SK-N-SH treated with all-trans-retinoic acid at 6 μM for 48 hours (cell line): ENCODE measurements at regions not wholly inside any gene's neighbourhood (a gene's known extent, or its start where the extent isn't known, plus 50 kb on each side); places are given as distances from the start of the nearest gene placed in this dataset.

Experiments used
- ATAC-seq: fragments of 200-7000 bp; cut with Tn5 transposase; 3 replicates; pipeline ENCODE4 v1.9.1; 2020; ENCODE audit warnings: mild to moderate bottlenecking, moderate library complexity
- BACH2 ChIP-seq: fragments of 250-450 bp; sonication (Bioruptor Pico); IDR thresholded peaks from 2 replicates; pipeline ENCODE4 v1.9.0; 2021; ENCODE audit warnings: mild to moderate bottlenecking, borderline replicate concordance
- ESRRG ChIP-seq: fragments of 250-450 bp; sonication (Bioruptor Pico); IDR thresholded peaks from 2 replicates; pipeline ENCODE4 v1.6.1; 2021; ENCODE audit warnings: mild to moderate bottlenecking
- GLIS3 ChIP-seq: fragments of 250-450 bp; sonication (Bioruptor Pico); IDR thresholded peaks from 2 replicates; pipeline ENCODE4 v1.5.0; 2020; ENCODE audit warnings: mild to moderate bottlenecking, moderate library complexity
- OSR1 ChIP-seq: fragments of 250-450 bp; sonication (Bioruptor Pico); IDR thresholded peaks from 2 replicates; pipeline ENCODE4 v1.8.0; 2022; ENCODE audit warnings: moderate library complexity, mild to moderate bottlenecking, inconsistent platforms
- PPARA ChIP-seq: fragments of 250-450 bp; sonication (Bioruptor Pico); IDR thresholded peaks from 2 replicates; pipeline ENCODE4 v1.5.0; 2020; ENCODE audit warnings: mild to moderate bottlenecking, borderline replicate concordance
- RARB ChIP-seq: fragments of 250-450 bp; sonication (Bioruptor Pico); IDR thresholded peaks from 2 replicates; pipeline ENCODE4 v1.8.0; 2021; ENCODE audit warnings: mild to moderate bottlenecking, moderate library complexity
- SNAI2 ChIP-seq: fragments of 250-450 bp; sonication (Bioruptor Pico); IDR thresholded peaks from 2 replicates; pipeline ENCODE4 v1.5.0; 2020; ENCODE audit warnings: mild to moderate bottlenecking, moderate library complexity
- TCF4 ChIP-seq: fragments of 250-450 bp; sonication (Bioruptor Pico); IDR thresholded peaks from 2 replicates; pipeline ENCODE4 v1.8.0; 2021; ENCODE audit warnings: mild to moderate bottlenecking, moderate library complexity, borderline replicate concordance
- ZC3H10 ChIP-seq: fragments of 250-450 bp; sonication (Bioruptor Pico); IDR thresholded peaks from 2 replicates; pipeline ENCODE4 v1.5.1; 2021; ENCODE audit warnings: mild to moderate bottlenecking, moderate library complexity
- ZFP3 ChIP-seq: fragments of 250-450 bp; sonication (Bioruptor Pico); IDR thresholded peaks from 2 replicates; pipeline ENCODE4 v1.5.0; 2020; ENCODE audit warnings: mild to moderate bottlenecking, moderate library complexity
- ZFP30 ChIP-seq: fragments of 450-650 bp; formaldehyde crosslinking; IDR thresholded peaks from 2 replicates; pipeline ENCODE4 v1.5.0; 2022; ENCODE audit warnings: mild to moderate bottlenecking, moderate library complexity
- ZNF70 ChIP-seq: fragments of 450-650 bp; formaldehyde crosslinking; IDR thresholded peaks from 2 replicates; pipeline ENCODE4 v1.5.0; 2020; ENCODE audit warnings: mild to moderate bottlenecking, moderate library complexity
- ZNF8 ChIP-seq: fragments of 450-650 bp; formaldehyde crosslinking; IDR thresholded peaks from 2 replicates; pipeline ENCODE4 v1.5.0; 2020; ENCODE audit warnings: mild to moderate bottlenecking, moderate library complexity
- TF ChIP-seq, protein P1 (sequence below): fragments of 250-450 bp; sonication (Bioruptor Pico); IDR thresholded peaks from 2 replicates; pipeline ENCODE4 v1.5.0; 2020; ENCODE audit warnings: mild to moderate bottlenecking, moderate library complexity
- TF ChIP-seq, protein P2 (sequence below): fragments of 250-450 bp; sonication (Bioruptor Pico); IDR thresholded peaks from 2 replicates; pipeline ENCODE4 v1.5.1; 2020; ENCODE audit warnings: low read depth, mild to moderate bottlenecking, moderate library complexity
- TF ChIP-seq, protein P3 (sequence below): fragments of 250-450 bp; sonication (Bioruptor Pico); IDR thresholded peaks from 2 replicates; pipeline ENCODE4 v1.5.1; 2021; ENCODE audit warnings: mild to moderate bottlenecking, moderate library complexity
- TF ChIP-seq, protein P4 (sequence below): fragments of 250-450 bp; sonication (Bioruptor Pico); IDR thresholded peaks from 2 replicates; pipeline ENCODE4 v1.8.0; 2020; ENCODE audit warnings: mild to moderate bottlenecking, moderate library complexity, borderline replicate concordance
- TF ChIP-seq, protein P5 (sequence below): fragments of 250-450 bp; sonication (Bioruptor Pico); IDR thresholded peaks from 2 replicates; pipeline ENCODE4 v1.8.0; 2021; ENCODE audit warnings: low read depth, mild to moderate bottlenecking, moderate library complexity, borderline replicate concordance

DNA sequence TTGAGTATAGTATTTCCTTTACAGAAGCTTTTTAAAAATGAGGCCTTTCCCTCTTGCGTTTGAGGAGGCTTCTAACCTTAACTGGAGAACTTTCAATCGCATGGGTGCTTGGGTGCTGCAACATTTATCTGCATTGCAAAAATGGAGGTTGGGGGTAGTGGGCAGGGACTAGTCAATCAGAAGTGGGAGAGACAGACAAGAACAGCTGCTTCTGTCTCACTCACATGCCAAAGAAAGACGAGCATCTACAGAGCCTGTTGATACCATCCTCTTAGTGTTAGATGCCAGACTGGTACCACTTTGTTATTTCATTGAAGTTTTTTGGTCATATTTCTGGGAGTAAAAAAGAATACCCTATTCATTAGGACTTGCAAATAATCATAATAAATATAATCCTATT is 1292.2 kb downstream of the UQCRFS1 start:
- ATAC-seq: no peak
- no peak for TF ChIP-seq ZFP30 (CRISPR knock-in tag)
- no peak for TF ChIP-seq ESRRG (CRISPR knock-in tag)
- TF ChIP-seq, protein P1, sequence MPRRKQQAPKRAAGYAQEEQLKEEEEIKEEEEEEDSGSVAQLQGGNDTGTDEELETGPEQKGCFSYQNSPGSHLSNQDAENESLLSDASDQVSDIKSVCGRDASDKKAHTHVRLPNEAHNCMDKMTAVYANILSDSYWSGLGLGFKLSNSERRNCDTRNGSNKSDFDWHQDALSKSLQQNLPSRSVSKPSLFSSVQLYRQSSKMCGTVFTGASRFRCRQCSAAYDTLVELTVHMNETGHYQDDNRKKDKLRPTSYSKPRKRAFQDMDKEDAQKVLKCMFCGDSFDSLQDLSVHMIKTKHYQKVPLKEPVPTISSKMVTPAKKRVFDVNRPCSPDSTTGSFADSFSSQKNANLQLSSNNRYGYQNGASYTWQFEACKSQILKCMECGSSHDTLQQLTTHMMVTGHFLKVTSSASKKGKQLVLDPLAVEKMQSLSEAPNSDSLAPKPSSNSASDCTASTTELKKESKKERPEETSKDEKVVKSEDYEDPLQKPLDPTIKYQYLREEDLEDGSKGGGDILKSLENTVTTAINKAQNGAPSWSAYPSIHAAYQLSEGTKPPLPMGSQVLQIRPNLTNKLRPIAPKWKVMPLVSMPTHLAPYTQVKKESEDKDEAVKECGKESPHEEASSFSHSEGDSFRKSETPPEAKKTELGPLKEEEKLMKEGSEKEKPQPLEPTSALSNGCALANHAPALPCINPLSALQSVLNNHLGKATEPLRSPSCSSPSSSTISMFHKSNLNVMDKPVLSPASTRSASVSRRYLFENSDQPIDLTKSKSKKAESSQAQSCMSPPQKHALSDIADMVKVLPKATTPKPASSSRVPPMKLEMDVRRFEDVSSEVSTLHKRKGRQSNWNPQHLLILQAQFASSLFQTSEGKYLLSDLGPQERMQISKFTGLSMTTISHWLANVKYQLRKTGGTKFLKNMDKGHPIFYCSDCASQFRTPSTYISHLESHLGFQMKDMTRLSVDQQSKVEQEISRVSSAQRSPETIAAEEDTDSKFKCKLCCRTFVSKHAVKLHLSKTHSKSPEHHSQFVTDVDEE: no peak
- TF ChIP-seq RARB (CRISPR knock-in tag): no peak
- TF ChIP-seq, protein P2, sequence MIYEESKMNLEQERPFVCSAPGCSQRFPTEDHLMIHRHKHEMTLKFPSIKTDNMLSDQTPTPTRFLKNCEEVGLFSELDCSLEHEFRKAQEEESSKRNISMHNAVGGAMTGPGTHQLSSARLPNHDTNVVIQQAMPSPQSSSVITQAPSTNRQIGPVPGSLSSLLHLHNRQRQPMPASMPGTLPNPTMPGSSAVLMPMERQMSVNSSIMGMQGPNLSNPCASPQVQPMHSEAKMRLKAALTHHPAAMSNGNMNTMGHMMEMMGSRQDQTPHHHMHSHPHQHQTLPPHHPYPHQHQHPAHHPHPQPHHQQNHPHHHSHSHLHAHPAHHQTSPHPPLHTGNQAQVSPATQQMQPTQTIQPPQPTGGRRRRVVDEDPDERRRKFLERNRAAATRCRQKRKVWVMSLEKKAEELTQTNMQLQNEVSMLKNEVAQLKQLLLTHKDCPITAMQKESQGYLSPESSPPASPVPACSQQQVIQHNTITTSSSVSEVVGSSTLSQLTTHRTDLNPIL (CRISPR knock-in tag): no peak
- TF ChIP-seq, protein P3, sequence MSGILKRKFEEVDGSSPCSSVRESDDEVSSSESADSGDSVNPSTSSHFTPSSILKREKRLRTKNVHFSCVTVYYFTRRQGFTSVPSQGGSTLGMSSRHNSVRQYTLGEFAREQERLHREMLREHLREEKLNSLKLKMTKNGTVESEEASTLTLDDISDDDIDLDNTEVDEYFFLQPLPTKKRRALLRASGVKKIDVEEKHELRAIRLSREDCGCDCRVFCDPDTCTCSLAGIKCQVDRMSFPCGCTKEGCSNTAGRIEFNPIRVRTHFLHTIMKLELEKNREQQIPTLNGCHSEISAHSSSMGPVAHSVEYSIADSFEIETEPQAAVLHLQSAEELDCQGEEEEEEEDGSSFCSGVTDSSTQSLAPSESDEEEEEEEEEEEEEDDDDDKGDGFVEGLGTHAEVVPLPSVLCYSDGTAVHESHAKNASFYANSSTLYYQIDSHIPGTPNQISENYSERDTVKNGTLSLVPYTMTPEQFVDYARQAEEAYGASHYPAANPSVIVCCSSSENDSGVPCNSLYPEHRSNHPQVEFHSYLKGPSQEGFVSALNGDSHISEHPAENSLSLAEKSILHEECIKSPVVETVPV (CRISPR knock-in tag): no peak
- TF ChIP-seq, protein P4, sequence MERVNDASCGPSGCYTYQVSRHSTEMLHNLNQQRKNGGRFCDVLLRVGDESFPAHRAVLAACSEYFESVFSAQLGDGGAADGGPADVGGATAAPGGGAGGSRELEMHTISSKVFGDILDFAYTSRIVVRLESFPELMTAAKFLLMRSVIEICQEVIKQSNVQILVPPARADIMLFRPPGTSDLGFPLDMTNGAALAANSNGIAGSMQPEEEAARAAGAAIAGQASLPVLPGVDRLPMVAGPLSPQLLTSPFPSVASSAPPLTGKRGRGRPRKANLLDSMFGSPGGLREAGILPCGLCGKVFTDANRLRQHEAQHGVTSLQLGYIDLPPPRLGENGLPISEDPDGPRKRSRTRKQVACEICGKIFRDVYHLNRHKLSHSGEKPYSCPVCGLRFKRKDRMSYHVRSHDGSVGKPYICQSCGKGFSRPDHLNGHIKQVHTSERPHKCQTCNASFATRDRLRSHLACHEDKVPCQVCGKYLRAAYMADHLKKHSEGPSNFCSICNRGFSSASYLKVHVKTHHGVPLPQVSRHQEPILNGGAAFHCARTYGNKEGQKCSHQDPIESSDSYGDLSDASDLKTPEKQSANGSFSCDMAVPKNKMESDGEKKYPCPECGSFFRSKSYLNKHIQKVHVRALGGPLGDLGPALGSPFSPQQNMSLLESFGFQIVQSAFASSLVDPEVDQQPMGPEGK (CRISPR knock-in tag): no peak
- no peak for TF ChIP-seq BACH2
- TF ChIP-seq, all 23 proteins: peak for 0

DNA sequence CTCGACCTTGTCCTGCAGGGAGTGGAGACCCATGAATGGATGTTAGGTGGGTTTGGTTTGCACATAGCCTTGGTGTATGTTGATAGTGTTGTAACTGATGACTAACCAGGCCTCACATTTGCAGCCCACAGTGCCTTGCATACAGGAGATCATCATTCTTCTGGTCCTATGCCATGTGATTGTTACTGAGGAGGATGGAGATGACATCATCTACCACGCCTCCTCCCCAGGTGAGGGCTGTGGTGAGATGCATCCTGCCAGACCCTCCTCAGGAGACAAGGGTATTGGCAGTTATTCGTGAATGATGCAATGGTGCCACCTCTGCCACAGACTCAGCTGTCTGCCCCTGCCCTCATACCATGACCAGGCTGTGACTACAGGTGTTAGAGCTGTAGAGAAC is 1294.1 kb downstream of the UQCRFS1 start:
- TF ChIP-seq ZC3H10 (CRISPR knock-in tag): no peak
- no peak for TF ChIP-seq BACH2
- TF ChIP-seq ZFP3 (CRISPR knock-in tag): no peak
- TF ChIP-seq, protein P1: no peak
- TF ChIP-seq TCF4: no peak
- TF ChIP-seq, protein P3 (CRISPR knock-in tag): no peak
- TF ChIP-seq GLIS3 (CRISPR knock-in tag): no peak
- TF ChIP-seq, protein P2 (CRISPR knock-in tag): no peak
- TF ChIP-seq SNAI2 (CRISPR knock-in tag): no peak
- no peak for TF ChIP-seq PPARA (CRISPR knock-in tag)
- no peak for TF ChIP-seq OSR1 (CRISPR knock-in tag)
- TF ChIP-seq, protein P5, sequence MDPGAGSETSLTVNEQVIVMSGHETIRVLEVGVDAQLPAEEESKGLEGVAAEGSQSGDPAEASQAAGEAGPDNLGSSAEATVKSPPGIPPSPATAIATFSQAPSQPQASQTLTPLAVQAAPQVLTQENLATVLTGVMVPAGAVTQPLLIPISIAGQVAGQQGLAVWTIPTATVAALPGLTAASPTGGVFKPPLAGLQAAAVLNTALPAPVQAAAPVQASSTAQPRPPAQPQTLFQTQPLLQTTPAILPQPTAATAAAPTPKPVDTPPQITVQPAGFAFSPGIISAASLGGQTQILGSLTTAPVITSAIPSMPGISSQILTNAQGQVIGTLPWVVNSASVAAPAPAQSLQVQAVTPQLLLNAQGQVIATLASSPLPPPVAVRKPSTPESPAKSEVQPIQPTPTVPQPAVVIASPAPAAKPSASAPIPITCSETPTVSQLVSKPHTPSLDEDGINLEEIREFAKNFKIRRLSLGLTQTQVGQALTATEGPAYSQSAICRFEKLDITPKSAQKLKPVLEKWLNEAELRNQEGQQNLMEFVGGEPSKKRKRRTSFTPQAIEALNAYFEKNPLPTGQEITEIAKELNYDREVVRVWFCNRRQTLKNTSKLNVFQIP (CRISPR knock-in tag): no peak
- TF ChIP-seq ZNF70 (CRISPR knock-in tag): no peak
- no peak for TF ChIP-seq RARB (CRISPR knock-in tag)
- TF ChIP-seq ZNF8 (CRISPR knock-in tag): no peak
- no peak for ATAC-seq
